GM12892 (cell line): ENCODE measurements at regions not wholly inside any gene's neighbourhood (a gene's known extent, or its start where the extent isn't known, plus 50 kb on each side); places are given as distances from the start of the nearest gene placed in this dataset.

Source experiments
- POLR2A ChIP-seq: IDR thresholded peaks from 2 replicates; pipeline ENCODE4 v1.6.1; 2011; ENCODE audit warnings: low read depth, low read length, control low read depth
- POLR2AphosphoS5 ChIP-seq: IDR thresholded peaks from 2 replicates; pipeline ENCODE4 v1.6.1; 2011; ENCODE audit warnings: low read depth, low read length, control low read depth

DNA sequence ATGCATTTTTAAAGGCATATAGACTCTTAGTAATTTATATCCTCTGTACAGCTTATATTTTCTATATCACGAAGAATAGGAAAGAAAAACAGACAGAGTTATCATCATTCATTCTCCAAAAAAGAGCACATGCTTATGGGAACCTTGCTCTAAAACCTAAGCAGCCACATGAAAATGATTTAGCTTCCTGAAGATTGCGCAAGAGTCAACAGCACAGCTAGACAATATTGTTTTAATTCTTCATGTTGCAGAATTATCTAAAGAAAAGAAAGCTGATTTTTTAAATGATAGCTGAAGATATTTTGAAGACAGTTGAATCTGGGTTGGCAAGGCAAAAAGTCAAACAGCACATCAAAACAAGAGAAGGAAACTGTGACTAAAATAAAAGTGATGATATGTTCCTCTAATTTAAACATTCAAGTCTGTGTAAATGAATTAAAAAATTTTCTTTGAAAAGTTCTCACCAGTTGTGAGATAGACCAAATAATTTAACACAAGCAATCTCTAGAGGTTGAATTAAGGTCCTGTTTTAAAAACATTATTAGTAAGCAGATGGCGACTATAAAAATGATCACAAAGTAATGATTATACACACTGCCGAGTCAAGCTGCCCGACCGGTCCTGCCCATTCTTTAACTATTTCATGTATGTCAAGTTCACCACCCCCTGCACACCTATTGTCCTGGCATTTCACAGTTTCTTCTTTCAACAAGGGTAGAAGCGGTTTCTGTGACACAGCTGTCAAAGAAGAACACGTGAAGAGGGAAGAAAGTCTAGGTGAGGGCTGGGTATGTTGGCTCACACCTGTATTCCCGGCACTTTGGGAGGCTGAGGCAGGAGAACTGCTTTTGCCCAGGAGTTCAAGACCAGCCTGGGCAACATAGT is 74.2 kb upstream of the BHLHE40 start:
- TF ChIP-seq POLR2A (no peak), POLR2AphosphoS5 (no peak)
